ENCODE measurements at regions not wholly inside any gene's neighbourhood (a gene's known extent, or its start where the extent isn't known, plus 50 kb on each side); places are given as distances from the start of the nearest gene placed in this dataset.

- TF ChIP-seq POLR2A (IDR thresholded peaks at IDR 0.05; ENCODE audit: low read length) (no peak), HOXA7 (CRISPR knock-in tag; IDR thresholded peaks at IDR 0.05) (no peak), RFX5 (IDR thresholded peaks at IDR 0.05) (no peak), EP300 (IDR thresholded peaks at IDR 0.05) (no peak), GATA3 (IDR thresholded peaks at IDR 0.05; ENCODE audit: borderline replicate concordance) (no peak), MAZ (IDR thresholded peaks at IDR 0.05; ENCODE audit: borderline replicate concordance, low read depth, low read length) (no peak)
- TF ChIP-seq, protein P1, sequence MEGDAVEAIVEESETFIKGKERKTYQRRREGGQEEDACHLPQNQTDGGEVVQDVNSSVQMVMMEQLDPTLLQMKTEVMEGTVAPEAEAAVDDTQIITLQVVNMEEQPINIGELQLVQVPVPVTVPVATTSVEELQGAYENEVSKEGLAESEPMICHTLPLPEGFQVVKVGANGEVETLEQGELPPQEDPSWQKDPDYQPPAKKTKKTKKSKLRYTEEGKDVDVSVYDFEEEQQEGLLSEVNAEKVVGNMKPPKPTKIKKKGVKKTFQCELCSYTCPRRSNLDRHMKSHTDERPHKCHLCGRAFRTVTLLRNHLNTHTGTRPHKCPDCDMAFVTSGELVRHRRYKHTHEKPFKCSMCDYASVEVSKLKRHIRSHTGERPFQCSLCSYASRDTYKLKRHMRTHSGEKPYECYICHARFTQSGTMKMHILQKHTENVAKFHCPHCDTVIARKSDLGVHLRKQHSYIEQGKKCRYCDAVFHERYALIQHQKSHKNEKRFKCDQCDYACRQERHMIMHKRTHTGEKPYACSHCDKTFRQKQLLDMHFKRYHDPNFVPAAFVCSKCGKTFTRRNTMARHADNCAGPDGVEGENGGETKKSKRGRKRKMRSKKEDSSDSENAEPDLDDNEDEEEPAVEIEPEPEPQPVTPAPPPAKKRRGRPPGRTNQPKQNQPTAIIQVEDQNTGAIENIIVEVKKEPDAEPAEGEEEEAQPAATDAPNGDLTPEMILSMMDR (IDR thresholded peaks at IDR 0.05), result no peak
- TF ChIP-seq, protein P2, sequence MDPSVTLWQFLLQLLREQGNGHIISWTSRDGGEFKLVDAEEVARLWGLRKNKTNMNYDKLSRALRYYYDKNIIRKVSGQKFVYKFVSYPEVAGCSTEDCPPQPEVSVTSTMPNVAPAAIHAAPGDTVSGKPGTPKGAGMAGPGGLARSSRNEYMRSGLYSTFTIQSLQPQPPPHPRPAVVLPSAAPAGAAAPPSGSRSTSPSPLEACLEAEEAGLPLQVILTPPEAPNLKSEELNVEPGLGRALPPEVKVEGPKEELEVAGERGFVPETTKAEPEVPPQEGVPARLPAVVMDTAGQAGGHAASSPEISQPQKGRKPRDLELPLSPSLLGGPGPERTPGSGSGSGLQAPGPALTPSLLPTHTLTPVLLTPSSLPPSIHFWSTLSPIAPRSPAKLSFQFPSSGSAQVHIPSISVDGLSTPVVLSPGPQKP (IDR thresholded peaks at IDR 0.05; ENCODE audit: low read depth, low read length), result no peak
These were observed 364.6 kb downstream of the NPR3 start for GRCh38 chr5:33075731-33076130.

All from A549 (cell line).